ENCODE measurements at regions not wholly inside any gene's neighbourhood (a gene's known extent, or its start where the extent isn't known, plus 50 kb on each side); places are given as distances from the start of the nearest gene placed in this dataset.

DNA sequence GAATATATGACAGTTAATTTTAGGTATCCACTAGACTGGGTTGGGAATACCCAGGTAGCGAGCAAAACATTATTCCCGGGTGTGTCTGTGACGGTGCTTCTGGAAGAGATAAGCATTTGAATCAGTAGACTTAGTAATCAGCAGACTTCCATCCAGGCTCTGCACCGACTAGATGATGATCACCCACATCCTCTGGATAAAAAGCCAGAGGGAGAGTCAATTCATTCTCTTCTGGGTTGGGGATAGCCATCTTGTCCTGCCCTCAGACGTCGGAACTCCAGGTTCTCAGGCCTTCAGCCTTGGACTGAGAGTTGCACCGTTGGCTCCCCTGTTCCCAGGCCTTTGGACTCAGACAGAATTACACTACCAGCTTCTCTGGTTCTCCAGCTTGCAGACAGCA is 168.0 kb downstream of the PHLDA1 start:
- intact Hi-C loops (cut with DNase I): no loop called here
- Histone ChIP-seq H3K4me1 (no peaks in the 10 kb centered on the region), H3K4me3 (no peak overlapping the region), H3K36me3 (no peaks in the 10 kb centered on the region), H3K27ac (no peak overlapping the region), H3K27me3 (no peaks in the 10 kb centered on the region), H3K9me3 (no peaks in the 10 kb centered on the region)
- TF ChIP-seq POLR2AphosphoS5 (IDR thresholded peaks at IDR 0.05; ENCODE audit: insufficient read depth in 1 of 2, low read depth in 1 of 2) (no peak), POLR2A (IDR thresholded peaks at IDR 0.05) (no peak)
- TF ChIP-seq, protein P1, sequence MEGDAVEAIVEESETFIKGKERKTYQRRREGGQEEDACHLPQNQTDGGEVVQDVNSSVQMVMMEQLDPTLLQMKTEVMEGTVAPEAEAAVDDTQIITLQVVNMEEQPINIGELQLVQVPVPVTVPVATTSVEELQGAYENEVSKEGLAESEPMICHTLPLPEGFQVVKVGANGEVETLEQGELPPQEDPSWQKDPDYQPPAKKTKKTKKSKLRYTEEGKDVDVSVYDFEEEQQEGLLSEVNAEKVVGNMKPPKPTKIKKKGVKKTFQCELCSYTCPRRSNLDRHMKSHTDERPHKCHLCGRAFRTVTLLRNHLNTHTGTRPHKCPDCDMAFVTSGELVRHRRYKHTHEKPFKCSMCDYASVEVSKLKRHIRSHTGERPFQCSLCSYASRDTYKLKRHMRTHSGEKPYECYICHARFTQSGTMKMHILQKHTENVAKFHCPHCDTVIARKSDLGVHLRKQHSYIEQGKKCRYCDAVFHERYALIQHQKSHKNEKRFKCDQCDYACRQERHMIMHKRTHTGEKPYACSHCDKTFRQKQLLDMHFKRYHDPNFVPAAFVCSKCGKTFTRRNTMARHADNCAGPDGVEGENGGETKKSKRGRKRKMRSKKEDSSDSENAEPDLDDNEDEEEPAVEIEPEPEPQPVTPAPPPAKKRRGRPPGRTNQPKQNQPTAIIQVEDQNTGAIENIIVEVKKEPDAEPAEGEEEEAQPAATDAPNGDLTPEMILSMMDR (IDR thresholded peaks at IDR 0.05): no peak
- no peak for DNase-seq (ENCODE audit: extremely low spot score in 2 of 2)

DNA sequence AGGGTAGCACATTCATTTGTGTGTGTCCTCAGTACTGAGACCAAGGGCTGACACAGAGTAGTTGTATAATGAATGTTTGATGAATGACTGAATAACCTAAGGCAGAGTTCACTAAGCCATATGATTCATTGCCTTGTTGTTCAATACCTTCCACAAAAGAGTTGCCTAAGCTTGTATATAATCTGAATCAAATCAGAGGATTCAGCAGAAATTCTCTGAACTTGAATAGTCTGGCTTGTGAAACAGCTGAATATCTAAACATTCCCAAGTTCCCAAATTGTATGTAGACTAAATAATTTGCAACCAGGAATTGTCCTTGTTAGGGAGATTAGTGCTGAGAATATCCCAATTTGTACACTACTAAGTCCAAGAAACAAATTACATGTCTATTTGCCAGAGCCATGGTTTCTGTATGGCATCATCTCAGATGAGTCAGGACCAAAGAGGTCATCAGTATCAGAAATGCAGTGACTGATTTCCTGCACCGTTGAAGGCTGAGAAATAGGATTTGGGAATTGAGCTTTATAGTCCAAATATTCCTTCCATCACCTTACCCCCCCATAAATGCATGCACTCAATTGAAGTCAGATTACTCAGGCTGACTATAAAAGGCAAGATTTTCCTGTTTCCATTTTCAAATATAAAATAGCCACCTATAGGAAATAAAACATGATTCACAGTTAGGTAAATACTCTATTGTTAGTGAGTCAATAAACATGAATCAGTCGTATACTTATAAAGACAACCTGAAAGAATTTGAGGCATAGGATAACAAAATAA is 168.7 kb downstream of the PHLDA1 start:
- Histone ChIP-seq H3K27me3 (no peaks in the 10 kb centered on the region), H3K9me3 (no peaks in the 10 kb centered on the region), H3K36me3 (no peaks in the 10 kb centered on the region), H3K27ac (no peak overlapping the region), H3K4me1 (no peaks in the 10 kb centered on the region), H3K4me3 (no peak overlapping the region)
- intact Hi-C loops (cut with DNase I): no loop called here
- no peak for DNase-seq (ENCODE audit: extremely low spot score in 2 of 2)
- peak in 1 of 2 donors; percentile 26 for TF ChIP-seq POLR2AphosphoS5 (IDR thresholded peaks at IDR 0.05; ENCODE audit: insufficient read depth in 1 of 2, low read depth in 1 of 2)
- TF ChIP-seq, protein P1 (IDR thresholded peaks at IDR 0.05): no peak

DNA sequence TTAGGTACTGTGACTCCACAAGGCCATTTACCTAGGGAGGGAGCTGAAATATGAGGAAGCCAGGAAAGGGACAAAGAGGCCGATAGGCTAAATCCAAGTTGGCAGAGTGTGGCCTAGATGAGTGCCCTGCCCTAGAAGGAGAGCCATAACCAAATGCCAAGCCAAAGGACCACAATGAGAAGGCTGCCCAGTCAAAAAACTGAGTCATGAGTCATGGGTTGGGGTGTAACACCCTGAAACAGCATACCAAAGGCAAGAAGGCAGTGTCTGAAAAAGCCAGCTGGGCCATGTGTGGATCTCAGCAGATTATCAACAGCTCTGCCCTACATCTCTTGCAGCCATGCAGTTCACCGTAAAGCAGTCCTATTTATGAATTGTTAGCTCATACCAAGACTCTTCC is 171.7 kb downstream of the PHLDA1 start:
- TF ChIP-seq, protein P1 (IDR thresholded peaks at IDR 0.05): no peak
- TF ChIP-seq POLR2A (IDR thresholded peaks at IDR 0.05) (no peak), POLR2AphosphoS5 (IDR thresholded peaks at IDR 0.05; ENCODE audit: insufficient read depth in 1 of 2, low read depth in 1 of 2) (no peak)
- Histone ChIP-seq H3K27ac (no peak overlapping the region), H3K9me3 (no peaks in the 10 kb centered on the region), H3K4me1 (no peaks in the 10 kb centered on the region), H3K4me3 (no peak overlapping the region), H3K27me3 (no peaks in the 10 kb centered on the region), H3K36me3 (no peaks in the 10 kb centered on the region)
- intact Hi-C loops (cut with DNase I): no loop called here
- DNase-seq (ENCODE audit: extremely low spot score in 2 of 2): no peak

DNA sequence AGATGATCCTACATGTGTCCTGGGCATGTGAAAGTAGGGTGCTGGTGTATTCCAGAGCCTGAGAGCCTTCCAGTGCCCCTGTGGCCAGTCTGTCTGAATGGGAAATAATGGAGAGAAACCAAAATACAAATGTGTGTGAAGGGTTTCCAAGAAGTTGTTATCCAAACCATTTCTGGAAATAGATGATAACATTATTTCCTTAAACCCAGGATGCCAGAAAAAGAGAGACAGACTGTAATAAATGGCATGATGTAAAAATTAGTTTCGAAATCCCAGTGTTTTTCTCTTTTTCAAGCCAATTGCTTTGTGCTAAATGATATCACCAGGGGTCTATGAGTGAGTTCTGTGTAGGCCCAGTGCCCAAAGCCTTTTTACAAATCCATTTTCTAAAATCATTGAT is 175.3 kb downstream of the PHLDA1 start:
- no peaks in the 10 kb centered on the region for H3K27me3 ChIP-seq
- DNase-seq (ENCODE audit: extremely low spot score in 2 of 2): no peak
- intact Hi-C loops (cut with DNase I): no loop called here
- no peak overlapping the region for H3K27ac ChIP-seq
- TF ChIP-seq POLR2AphosphoS5 (IDR thresholded peaks at IDR 0.05; ENCODE audit: insufficient read depth in 1 of 2, low read depth in 1 of 2): no peak
- TF ChIP-seq, protein P1 (IDR thresholded peaks at IDR 0.05): no peak
- no peak for TF ChIP-seq POLR2A (IDR thresholded peaks at IDR 0.05)
- H3K4me3 ChIP-seq: no peak overlapping the region
- H3K9me3 ChIP-seq: no peaks in the 10 kb centered on the region
- no peaks in the 10 kb centered on the region for H3K36me3 ChIP-seq
- H3K4me1 ChIP-seq: peaks cover 15% of the 10 kb centered on the region

DNA sequence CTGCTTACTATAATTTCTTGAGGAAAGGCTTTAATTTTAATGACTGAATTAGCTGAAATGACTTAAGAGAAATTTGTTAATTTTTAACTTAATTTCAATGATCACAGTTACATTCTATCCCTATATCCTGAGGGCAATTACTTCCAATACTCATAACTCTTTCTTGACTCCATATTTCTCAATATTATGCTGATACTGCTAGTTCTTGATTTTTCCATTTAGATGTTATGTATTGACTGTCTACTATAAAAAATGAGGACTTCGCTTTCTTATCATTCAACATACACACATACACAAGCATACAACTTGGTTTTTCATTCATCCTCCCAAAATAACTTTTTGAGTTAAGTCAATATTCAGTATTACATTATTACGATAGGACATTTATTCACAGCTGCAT is 176.2 kb downstream of the PHLDA1 start:
- no peaks in the 10 kb centered on the region for H3K36me3 ChIP-seq
- intact Hi-C loops (cut with DNase I): no loop called here
- H3K27ac ChIP-seq: no peak overlapping the region
- H3K4me1 ChIP-seq: peaks cover 19% of the 10 kb centered on the region
- no peak for DNase-seq (ENCODE audit: extremely low spot score in 2 of 2)
- no peaks in the 10 kb centered on the region for H3K27me3 ChIP-seq
- no peaks in the 10 kb centered on the region for H3K9me3 ChIP-seq
- H3K4me3 ChIP-seq: no peak overlapping the region
- no peak for TF ChIP-seq POLR2A (IDR thresholded peaks at IDR 0.05)
- TF ChIP-seq, protein P1 (IDR thresholded peaks at IDR 0.05): no peak
- TF ChIP-seq POLR2AphosphoS5 (IDR thresholded peaks at IDR 0.05; ENCODE audit: insufficient read depth in 1 of 2, low read depth in 1 of 2): no peak

Measured in vagina (tissue), 2 donors.